ENCODE measurements at regions not wholly inside any gene's neighbourhood (a gene's known extent, or its start where the extent isn't known, plus 50 kb on each side); places are given as distances from the start of the nearest gene placed in this dataset.

GRCh38 chr5:67346611-67347010 lies 150.0 kb upstream of the CD180 start:
- Histone ChIP-seq H4K20me1 (ENCODE audit: low read depth) (no peaks in the 10 kb centered on the region), H3K27ac (no peak overlapping the region), H3K4me1 (no peaks in the 10 kb centered on the region), H2AFZ (replicated peaks) (no peak overlapping the region), H3K79me2 (ENCODE audit: low read depth) (no peaks in the 10 kb centered on the region), H3K9ac (no peak overlapping the region), H3K27me3 (no peaks in the 10 kb centered on the region), H3K9me3 (ENCODE audit: low read depth) (no peaks in the 10 kb centered on the region), H3K36me3 (no peaks in the 10 kb centered on the region), H3K4me3 (no peak overlapping the region), H3K4me2 (no peak overlapping the region), H3F3A (ENCODE audit: low read depth) (no peaks in the 10 kb centered on the region)
- Mint-ChIP-seq H3K27me3 (ENCODE audit: insufficient read depth, low read depth) (peaks cover 2% of the 10 kb centered on the region), H3K4me1 (no peaks in the 10 kb centered on the region), H3K27ac (no peak overlapping the region), H3K9me3 (peaks cover 17% of the 10 kb centered on the region), H3K36me3 (peaks cover 2% of the 10 kb centered on the region), H3K4me3 (no peak overlapping the region)
- TF ChIP-seq EZH2 (IDR thresholded peaks at IDR 0.05) (no peak), EZH2phosphoT487 (IDR thresholded peaks at IDR 0.05) (no peak), CTCF (IDR thresholded peaks at IDR 0.05) (no peak)
- DNase-seq (ENCODE audit: low spot score), result no peak

- Histone ChIP-seq H3K4me2 (no peak overlapping the region), H3K79me2 (ENCODE audit: low read depth) (no peaks in the 10 kb centered on the region), H4K20me1 (ENCODE audit: low read depth) (no peaks in the 10 kb centered on the region), H3K4me1 (no peaks in the 10 kb centered on the region), H3K9me3 (ENCODE audit: low read depth) (no peaks in the 10 kb centered on the region), H3K36me3 (no peaks in the 10 kb centered on the region), H3K27me3 (no peaks in the 10 kb centered on the region), H2AFZ (replicated peaks) (no peak overlapping the region), H3K9ac (no peak overlapping the region), H3K4me3 (no peak overlapping the region), H3F3A (ENCODE audit: low read depth) (no peaks in the 10 kb centered on the region), H3K27ac (no peak overlapping the region)
- H3K27me3 Mint-ChIP-seq (ENCODE audit: insufficient read depth, low read depth), result peaks cover 2% of the 10 kb centered on the region
- H3K4me3 Mint-ChIP-seq, result no peak overlapping the region
- DNase-seq (ENCODE audit: low spot score), result no peak
- TF ChIP-seq CTCF (IDR thresholded peaks at IDR 0.05), result no peak
- no peak for TF ChIP-seq EZH2 (IDR thresholded peaks at IDR 0.05)
- no peak for TF ChIP-seq EZH2phosphoT487 (IDR thresholded peaks at IDR 0.05)
- peaks cover 2% of the 10 kb centered on the region for H3K36me3 Mint-ChIP-seq
- H3K9me3 Mint-ChIP-seq, result peaks cover 16% of the 10 kb centered on the region
- no peaks in the 10 kb centered on the region for H3K4me1 Mint-ChIP-seq
- no peak overlapping the region for H3K27ac Mint-ChIP-seq
Measured at GRCh38 chr5:67344870-67345269, 148.3 kb upstream of the CD180 start.

GRCh38 chr5:67343835-67344234 lies 147.2 kb upstream of the CD180 start:
- H2AFZ ChIP-seq (replicated peaks), result no peak overlapping the region
- H3K27ac Mint-ChIP-seq, result no peak overlapping the region
- H3K4me1 ChIP-seq, result no peaks in the 10 kb centered on the region
- H3K4me3 Mint-ChIP-seq, result no peak overlapping the region
- TF ChIP-seq EZH2phosphoT487 (IDR thresholded peaks at IDR 0.05) (no peak), EZH2 (IDR thresholded peaks at IDR 0.05) (no peak), CTCF (IDR thresholded peaks at IDR 0.05) (no peak)
- no peaks in the 10 kb centered on the region for H3K27me3 ChIP-seq
- no peaks in the 10 kb centered on the region for H3K36me3 ChIP-seq
- no peaks in the 10 kb centered on the region for H3K36me3 Mint-ChIP-seq
- no peak overlapping the region for H3K9ac ChIP-seq
- H3K79me2 ChIP-seq (ENCODE audit: low read depth), result no peaks in the 10 kb centered on the region
- no peak for DNase-seq (ENCODE audit: low spot score)
- no peak overlapping the region for H3K4me3 ChIP-seq
- H4K20me1 ChIP-seq (ENCODE audit: low read depth), result no peaks in the 10 kb centered on the region
- H3K9me3 ChIP-seq (ENCODE audit: low read depth), result no peaks in the 10 kb centered on the region
- H3K4me2 ChIP-seq, result no peak overlapping the region
- no peaks in the 10 kb centered on the region for H3F3A ChIP-seq (ENCODE audit: low read depth)
- H3K9me3 Mint-ChIP-seq, result peaks cover 16% of the 10 kb centered on the region
- H3K27me3 Mint-ChIP-seq (ENCODE audit: insufficient read depth, low read depth), result no peaks in the 10 kb centered on the region
- H3K4me1 Mint-ChIP-seq, result no peaks in the 10 kb centered on the region
- H3K27ac ChIP-seq, result no peak overlapping the region

Data from neural progenitor cell (in vitro differentiated cells).